Karpas-422 (cell line): ENCODE measurements at regions not wholly inside any gene's neighbourhood (a gene's known extent, or its start where the extent isn't known, plus 50 kb on each side); places are given as distances from the start of the nearest gene placed in this dataset.

Experiments
- DNase-seq: peaks from one replicate; pipeline ENCODE4 v3.0.0-alpha.2; 2015
- H2AFZ ChIP-seq: fragments of 200-600 bp; sonication (generic); 2 replicates; pipeline ENCODE4 v1.6.1; 2014; ENCODE audit warnings: antibody characterized with exemption, low read length, mixed read lengths
- H3K27ac ChIP-seq: fragments of 200-600 bp; sonication (generic); 2 replicates; pipeline ENCODE4 v1.5.1; 2014; ENCODE audit warnings: mild to moderate bottlenecking, low read length, moderate library complexity
- H3K27me3 ChIP-seq: fragments of 200-600 bp; sonication (generic); 2 replicates; pipeline ENCODE4 v1.6.1; 2014; ENCODE audit warnings: low read length, mixed read lengths
- H3K36me3 ChIP-seq: fragments of 200-600 bp; sonication (generic); 2 replicates; pipeline ENCODE4 v1.6.1; 2014; ENCODE audit warnings: low read length, mixed read lengths; ENCODE audit not compliant: insufficient read depth
- H3K4me1 ChIP-seq: fragments of 200-600 bp; sonication (generic); 2 replicates; pipeline ENCODE4 v1.6.1; 2014; ENCODE audit warnings: mild to moderate bottlenecking, low read length, mixed read lengths
- H3K4me2 ChIP-seq: fragments of 200-600 bp; sonication (generic); 2 replicates; pipeline ENCODE4 v1.6.1; 2014; ENCODE audit warnings: low read length, low read depth, mild to moderate bottlenecking; ENCODE audit not compliant: poor library complexity, severe bottlenecking
- H3K4me3 ChIP-seq: fragments of 200-600 bp; sonication (generic); 2 replicates; pipeline ENCODE4 v1.5.1; 2014; ENCODE audit warnings: mild to moderate bottlenecking, antibody characterized with exemption, low read length, mixed read lengths
- H3K79me2 ChIP-seq: fragments of 200-600 bp; sonication (generic); 2 replicates; pipeline ENCODE4 v1.6.1; 2014; ENCODE audit warnings: mild to moderate bottlenecking, low read length, mixed read lengths
- H3K9ac ChIP-seq: fragments of 200-600 bp; sonication (generic); 2 replicates; pipeline ENCODE4 v1.6.0; 2014; ENCODE audit warnings: low read length
- H3K9me2 ChIP-seq: fragments of 200-600 bp; sonication (generic), shearing (Covaris generic); replicated peaks from 2 replicates; pipeline ENCODE4 v1.6.0; 2014; ENCODE audit warnings: mild to moderate bottlenecking, low read length, moderate library complexity; ENCODE audit not compliant: insufficient read depth
- H3K9me3 ChIP-seq: fragments of 300-700, 200-600 bp; sonication (generic); 2 replicates; pipeline ENCODE4 v1.6.1; 2014; ENCODE audit warnings: low read length, mixed read lengths
- H4K20me1 ChIP-seq: fragments of 200-600 bp; sonication (generic); 2 replicates; pipeline ENCODE4 v1.6.1; 2014; ENCODE audit warnings: mild to moderate bottlenecking, antibody characterized with exemption, low read length, low read depth; ENCODE audit not compliant: insufficient read depth

DNA sequence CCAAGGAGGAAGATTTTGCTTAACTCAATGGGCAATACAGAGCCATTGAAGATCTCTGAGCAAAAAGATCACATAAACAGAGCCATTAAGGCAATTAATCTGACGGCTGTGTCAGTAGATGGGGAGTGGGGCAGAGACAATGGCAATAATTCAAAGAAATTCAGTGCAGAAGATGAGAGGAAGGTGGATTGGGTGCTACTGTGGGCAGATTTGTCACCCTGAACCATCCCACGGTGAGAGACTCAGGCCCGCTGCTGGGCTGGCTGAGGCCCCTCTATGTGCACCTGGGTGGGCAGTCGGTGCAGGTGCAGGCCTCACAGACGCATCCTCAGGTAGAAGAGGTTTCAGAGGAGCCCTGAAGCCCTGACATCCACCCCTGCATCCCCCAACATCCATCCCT is 458.6 kb downstream of the EIPR1 start:
- no peaks in the 10 kb centered on the region for H3K9me3 ChIP-seq
- no peaks in the 10 kb centered on the region for H3K36me3 ChIP-seq
- no peaks in the 10 kb centered on the region for H3K79me2 ChIP-seq
- no peak for DNase-seq
- no peak overlapping the region for H3K4me3 ChIP-seq
- H3K4me2 ChIP-seq = no peak overlapping the region
- peaks cover 13% of the 10 kb centered on the region for H3K4me1 ChIP-seq
- H3K27ac ChIP-seq = no peak overlapping the region
- H3K27me3 ChIP-seq = 0 out of 2 replicates have a peak, but pooled peaks cover 2% of the 10 kb centered on the region
- H2AFZ ChIP-seq = no peak overlapping the region
- no peaks in the 10 kb centered on the region for H3K9me2 ChIP-seq
- no peaks in the 10 kb centered on the region for H4K20me1 ChIP-seq
- no peak overlapping the region for H3K9ac ChIP-seq

DNA sequence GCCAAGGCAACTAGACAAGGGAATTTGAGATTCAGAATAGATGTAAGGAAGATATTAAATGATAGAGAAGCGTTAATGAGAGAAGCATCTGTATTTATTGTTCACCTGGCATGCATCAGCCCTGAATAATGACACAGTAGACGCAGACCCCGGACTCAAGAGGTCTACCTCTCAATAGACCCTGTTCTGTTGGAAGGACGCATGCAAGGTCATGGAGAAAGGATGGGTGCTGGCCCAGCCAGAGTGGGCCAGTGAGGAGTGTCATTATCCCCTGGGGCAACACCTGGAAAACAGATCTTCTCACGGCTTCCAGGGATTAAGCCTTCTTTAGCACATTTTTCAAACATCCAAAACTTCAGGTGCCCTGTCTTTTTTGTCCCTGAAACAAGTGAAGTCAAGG is 461.0 kb downstream of the EIPR1 start:
- Histone ChIP-seq H3K36me3 (no peaks in the 10 kb centered on the region), H3K9ac (no peak overlapping the region), H3K9me2 (no peaks in the 10 kb centered on the region), H3K4me1 (peaks cover 13% of the 10 kb centered on the region), H3K79me2 (no peaks in the 10 kb centered on the region), H3K9me3 (no peaks in the 10 kb centered on the region), H3K27ac (no peak overlapping the region), H3K27me3 (0 out of 2 replicates have a peak, but pooled peaks cover 2% of the 10 kb centered on the region), H4K20me1 (no peaks in the 10 kb centered on the region), H3K4me2 (no peak overlapping the region), H3K4me3 (no peak overlapping the region), H2AFZ (no peak overlapping the region)
- no peak for DNase-seq

DNA sequence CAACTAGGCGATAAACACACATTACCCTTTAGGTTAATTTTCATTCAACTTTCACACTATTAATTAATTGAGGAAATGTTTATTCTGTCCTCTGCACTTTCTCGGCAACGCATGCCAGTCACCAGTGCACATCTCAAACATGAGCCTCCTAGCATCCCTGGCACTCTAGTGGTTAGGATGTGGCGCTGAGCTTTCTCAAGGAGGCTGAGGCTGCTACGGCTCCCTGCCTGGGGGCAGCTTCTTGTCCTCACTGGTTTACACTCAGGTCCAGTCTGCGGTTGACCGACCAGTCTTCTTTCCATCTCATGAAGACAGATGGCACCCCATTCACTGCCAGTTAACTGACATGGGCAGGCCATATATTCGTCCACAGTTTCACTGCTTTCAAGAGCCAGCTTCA is 463.4 kb downstream of the EIPR1 start:
- H4K20me1 ChIP-seq = no peaks in the 10 kb centered on the region
- H3K4me2 ChIP-seq = no peak overlapping the region
- no peak overlapping the region for H3K27ac ChIP-seq
- DNase-seq = no peak
- no peak overlapping the region for H3K4me3 ChIP-seq
- no peak overlapping the region for H2AFZ ChIP-seq
- H3K9ac ChIP-seq = no peak overlapping the region
- H3K79me2 ChIP-seq = no peaks in the 10 kb centered on the region
- no peaks in the 10 kb centered on the region for H3K9me2 ChIP-seq
- peaks cover 2% of the 10 kb centered on the region for H3K4me1 ChIP-seq
- H3K27me3 ChIP-seq = 0 out of 2 replicates have a peak, but pooled peaks cover 2% of the 10 kb centered on the region
- H3K36me3 ChIP-seq = no peaks in the 10 kb centered on the region
- H3K9me3 ChIP-seq = no peaks in the 10 kb centered on the region

DNA sequence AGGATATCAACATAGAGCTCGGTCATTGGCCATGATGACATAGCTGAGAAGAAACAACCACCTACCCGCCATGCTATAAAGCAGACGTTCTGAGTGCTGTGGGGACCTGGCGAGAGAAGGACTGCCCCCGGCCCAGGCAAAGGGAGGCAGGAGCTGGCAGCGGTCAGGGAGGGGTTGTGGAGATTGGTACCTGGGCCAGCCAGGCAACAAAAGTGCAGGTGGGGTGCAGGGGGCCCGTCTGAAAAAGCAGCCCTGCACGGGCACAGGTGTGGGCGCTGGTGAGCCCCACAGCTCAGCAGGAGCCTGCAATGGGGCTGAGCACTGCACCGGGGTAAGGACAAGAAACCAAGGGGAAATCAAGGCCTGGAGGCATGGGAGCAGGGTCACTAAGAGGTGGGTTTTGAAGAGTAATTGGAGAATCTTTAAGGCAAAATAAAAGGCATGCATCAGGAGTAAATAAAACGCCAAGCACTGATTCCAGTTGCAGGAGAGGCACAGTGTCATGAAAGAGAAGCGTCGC is 464.0 kb downstream of the EIPR1 start:
- no peaks in the 10 kb centered on the region for H3K9me2 ChIP-seq
- H3K36me3 ChIP-seq = no peaks in the 10 kb centered on the region
- no peaks in the 10 kb centered on the region for H3K79me2 ChIP-seq
- no peak overlapping the region for H3K9ac ChIP-seq
- no peaks in the 10 kb centered on the region for H3K4me1 ChIP-seq
- no peak for DNase-seq
- 0 out of 2 replicates have a peak, but pooled peaks cover 2% of the 10 kb centered on the region for H3K27me3 ChIP-seq
- H3K27ac ChIP-seq = no peak overlapping the region
- no peak overlapping the region for H2AFZ ChIP-seq
- H3K4me2 ChIP-seq = no peak overlapping the region
- H3K4me3 ChIP-seq = no peak overlapping the region
- H3K9me3 ChIP-seq = no peaks in the 10 kb centered on the region
- H4K20me1 ChIP-seq = no peaks in the 10 kb centered on the region

DNA sequence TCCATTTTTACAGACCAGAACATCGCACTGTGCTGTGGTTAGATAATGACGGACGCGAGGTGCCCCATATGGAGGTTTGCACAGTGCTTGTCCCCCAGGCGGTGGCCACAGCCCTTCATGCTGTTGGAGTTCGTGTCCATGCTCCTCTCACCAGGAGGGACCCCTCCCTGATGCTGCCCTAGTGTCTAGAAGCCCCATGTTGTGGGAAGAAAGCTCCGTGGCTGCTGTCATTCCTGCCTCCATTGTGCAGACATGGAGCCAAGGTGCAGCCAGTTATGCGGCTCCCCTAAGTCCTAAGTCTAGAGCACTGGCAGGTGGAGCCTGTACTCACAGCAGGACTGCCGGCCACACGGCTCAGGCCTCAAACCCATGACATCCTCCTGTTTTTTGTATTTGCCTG is 464.9 kb downstream of the EIPR1 start:
- Histone ChIP-seq H2AFZ (no peak overlapping the region), H3K9me2 (no peaks in the 10 kb centered on the region), H3K9ac (no peak overlapping the region), H3K4me2 (no peak overlapping the region), H3K27me3 (0 out of 2 replicates have a peak, but pooled peaks cover 2% of the 10 kb centered on the region), H3K4me3 (no peak overlapping the region), H3K79me2 (no peaks in the 10 kb centered on the region), H3K9me3 (no peaks in the 10 kb centered on the region), H4K20me1 (no peaks in the 10 kb centered on the region), H3K4me1 (no peaks in the 10 kb centered on the region), H3K36me3 (no peaks in the 10 kb centered on the region), H3K27ac (no peak overlapping the region)
- DNase-seq = no peak

DNA sequence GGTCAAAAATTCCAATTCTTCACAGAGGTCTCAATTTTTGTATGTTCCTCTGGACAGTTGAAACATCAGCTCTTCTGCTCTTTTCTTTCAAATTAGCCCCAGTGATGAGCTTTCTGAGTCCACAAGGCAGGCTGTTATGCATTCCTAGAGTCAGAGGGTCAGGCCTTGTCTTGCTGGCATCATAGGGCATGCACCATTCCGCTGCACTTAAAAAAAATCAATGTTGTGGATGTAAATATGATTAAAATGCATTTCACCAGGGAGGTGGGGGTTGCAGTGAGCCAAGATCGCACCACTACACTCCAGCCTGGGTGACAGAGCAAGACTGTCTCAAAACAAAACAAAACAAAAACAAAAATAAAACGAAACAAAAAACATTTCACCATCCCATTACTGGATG is 465.3 kb downstream of the EIPR1 start:
- Histone ChIP-seq H2AFZ (no peak overlapping the region), H3K4me2 (no peak overlapping the region), H3K79me2 (no peaks in the 10 kb centered on the region), H3K27me3 (0 out of 2 replicates have a peak, but pooled peaks cover 2% of the 10 kb centered on the region), H3K9me3 (no peaks in the 10 kb centered on the region), H4K20me1 (no peaks in the 10 kb centered on the region), H3K4me3 (no peak overlapping the region), H3K4me1 (no peaks in the 10 kb centered on the region), H3K9ac (no peak overlapping the region), H3K9me2 (no peaks in the 10 kb centered on the region), H3K36me3 (no peaks in the 10 kb centered on the region), H3K27ac (no peak overlapping the region)
- no peak for DNase-seq

DNA sequence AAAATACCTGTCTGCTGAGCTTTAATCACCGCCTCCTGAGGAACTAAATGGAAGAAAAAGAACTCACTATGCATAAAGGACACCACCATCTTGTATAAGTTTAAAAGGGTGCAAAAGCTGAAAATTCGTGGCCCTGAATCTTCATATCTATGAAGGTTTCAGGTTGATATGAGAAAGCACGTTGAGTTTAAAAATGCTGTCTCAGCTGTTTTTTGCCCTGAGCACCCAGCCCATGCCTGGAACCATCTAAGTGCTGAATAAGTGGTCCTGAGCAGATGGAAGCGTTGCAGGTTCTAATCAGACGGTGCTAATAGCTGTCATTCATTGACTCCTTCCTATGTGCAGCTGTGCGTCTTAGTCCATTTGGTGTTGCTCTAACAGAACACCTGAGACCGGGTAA is 467.4 kb downstream of the EIPR1 start:
- no peak overlapping the region for H2AFZ ChIP-seq
- no peaks in the 10 kb centered on the region for H3K79me2 ChIP-seq
- H3K9me2 ChIP-seq = no peaks in the 10 kb centered on the region
- H3K36me3 ChIP-seq = no peaks in the 10 kb centered on the region
- H3K4me1 ChIP-seq = no peaks in the 10 kb centered on the region
- H3K27me3 ChIP-seq = no peaks in the 10 kb centered on the region
- H3K27ac ChIP-seq = no peak overlapping the region
- DNase-seq = no peak
- no peak overlapping the region for H3K4me2 ChIP-seq
- H3K4me3 ChIP-seq = no peak overlapping the region
- H4K20me1 ChIP-seq = no peaks in the 10 kb centered on the region
- no peak overlapping the region for H3K9ac ChIP-seq
- no peaks in the 10 kb centered on the region for H3K9me3 ChIP-seq

DNA sequence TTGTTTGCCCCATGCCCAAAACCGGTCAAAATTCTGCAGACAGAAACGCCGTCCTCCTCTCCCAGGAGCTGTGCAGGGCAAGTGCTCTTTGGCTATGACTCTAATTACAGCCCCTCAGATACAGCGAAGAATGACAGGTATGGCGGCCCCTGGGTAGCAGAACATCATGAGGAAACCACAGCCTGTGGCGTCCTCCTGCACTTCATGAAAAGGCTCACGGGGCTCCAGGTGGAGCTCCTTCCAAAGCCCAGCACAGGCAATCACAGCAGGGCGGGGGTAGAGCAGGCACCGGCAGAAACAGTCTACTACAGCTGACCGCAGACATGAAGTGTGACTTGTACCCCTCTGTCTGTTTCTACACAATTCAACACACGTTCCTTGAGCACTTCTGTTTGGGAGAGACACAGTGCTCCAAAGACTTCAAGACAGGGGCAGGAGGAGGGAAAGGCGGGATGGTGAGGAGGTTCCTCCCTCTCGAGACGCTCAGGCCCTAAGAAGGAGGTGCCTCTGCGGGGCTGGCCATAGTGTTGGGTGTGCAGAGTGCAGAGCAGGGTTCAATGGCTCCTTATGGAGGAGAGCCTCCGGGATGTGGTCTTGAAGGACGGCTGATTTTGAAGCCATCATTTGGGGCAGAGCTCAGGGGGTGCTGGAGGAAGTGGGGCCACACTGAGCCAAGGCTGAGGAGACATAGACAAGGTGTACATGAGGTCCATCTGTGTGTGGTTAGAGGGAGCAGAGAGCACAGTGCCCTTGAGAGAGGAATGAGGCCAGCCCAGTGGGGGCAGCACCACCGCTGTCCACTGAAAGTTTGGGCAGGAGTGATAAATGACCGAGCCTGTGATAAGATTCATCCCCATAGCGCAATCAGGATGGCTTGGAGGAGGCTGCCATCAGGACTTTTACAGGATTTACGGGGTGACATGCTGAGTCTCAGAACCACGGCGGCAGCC is 468.3 kb downstream of the EIPR1 start:
- Histone ChIP-seq H3K27ac (no peak overlapping the region), H3K9ac (no peak overlapping the region), H3K4me2 (no peak overlapping the region), H3K4me1 (no peaks in the 10 kb centered on the region), H3K27me3 (no peaks in the 10 kb centered on the region), H3K36me3 (no peaks in the 10 kb centered on the region), H4K20me1 (no peaks in the 10 kb centered on the region), H3K79me2 (no peaks in the 10 kb centered on the region), H3K9me2 (no peaks in the 10 kb centered on the region), H2AFZ (no peak overlapping the region), H3K9me3 (no peaks in the 10 kb centered on the region), H3K4me3 (no peak overlapping the region)
- DNase-seq = no peak
